Mucosa of stomach (tissue), 1 donor: ENCODE measurements at regions not wholly inside any gene's neighbourhood (a gene's known extent, or its start where the extent isn't known, plus 50 kb on each side); places are given as distances from the start of the nearest gene placed in this dataset.
"Not testable (repeated sequence)": the region's sequence is repeated elsewhere in the genome, so short reads cannot be mapped to it uniquely, and the experiment has no call there.

ENCODE experiments used
- H3K27me3 ChIP-seq: one replicate; pipeline ENCODE4 v1.7.0; 2013; ENCODE audit warnings: mild to moderate bottlenecking, low read length; ENCODE audit not compliant: control insufficient read depth, insufficient read depth
- H3K36me3 ChIP-seq: one replicate; pipeline ENCODE4 v1.7.0; 2013; ENCODE audit warnings: low read length; ENCODE audit not compliant: control insufficient read depth, insufficient read depth
- H3K4me1 ChIP-seq: one replicate; pipeline ENCODE4 v1.7.0; 2013; ENCODE audit warnings: mild to moderate bottlenecking, low read length; ENCODE audit not compliant: control insufficient read depth, insufficient read depth
- H3K4me3 ChIP-seq: one replicate; pipeline ENCODE4 v1.7.0; 2013; ENCODE audit warnings: low read length
- H3K9ac ChIP-seq: one replicate; pipeline ENCODE4 v1.7.0; 2013; ENCODE audit warnings: mild to moderate bottlenecking, low read length, moderate library complexity
- H3K9me3 ChIP-seq: one replicate; pipeline ENCODE4 v1.7.0; 2013; ENCODE audit warnings: mild to moderate bottlenecking, low read length, moderate library complexity; ENCODE audit not compliant: control insufficient read depth
- donor health status: Pancreatic carcinoma.

GRCh38 chr13:108070925-108071324 lies 144.4 kb downstream of the LIG4 start:
- H3K4me3 ChIP-seq, result no peak overlapping the region
- no peaks in the 10 kb centered on the region for H3K36me3 ChIP-seq
- peaks cover 5% of the 10 kb centered on the region for H3K4me1 ChIP-seq
- no peaks in the 10 kb centered on the region for H3K9me3 ChIP-seq
- no peaks in the 10 kb centered on the region for H3K27me3 ChIP-seq
- no peak overlapping the region for H3K9ac ChIP-seq

GRCh38 chr13:108070491-108070890 lies 144.8 kb downstream of the LIG4 start:
- H3K9me3 ChIP-seq, result no peaks in the 10 kb centered on the region
- H3K4me1 ChIP-seq, result peaks cover 5% of the 10 kb centered on the region
- H3K4me3 ChIP-seq, result no peak overlapping the region
- no peaks in the 10 kb centered on the region for H3K27me3 ChIP-seq
- H3K36me3 ChIP-seq, result no peaks in the 10 kb centered on the region
- H3K9ac ChIP-seq, result no peak overlapping the region

GRCh38 chr13:108069521-108070210 lies 145.7 kb downstream of the LIG4 start:
- H3K9ac ChIP-seq, result no peak overlapping the region
- no peaks in the 10 kb centered on the region for H3K9me3 ChIP-seq
- H3K4me1 ChIP-seq, result peaks cover 5% of the 10 kb centered on the region
- no peaks in the 10 kb centered on the region for H3K36me3 ChIP-seq
- no peaks in the 10 kb centered on the region for H3K27me3 ChIP-seq
- no peak overlapping the region for H3K4me3 ChIP-seq

GRCh38 chr13:108064372-108064771 lies 151.0 kb downstream of the LIG4 start:
- not testable (repeated sequence) for H3K4me3 ChIP-seq, H3K4me1 ChIP-seq, H3K36me3 ChIP-seq, H3K9ac ChIP-seq, H3K9me3 ChIP-seq, H3K27me3 ChIP-seq

GRCh38 chr13:108060111-108060510 lies 155.2 kb downstream of the LIG4 start:
- H3K4me1 ChIP-seq, result no peaks in the 10 kb centered on the region
- H3K9me3 ChIP-seq, result no peaks in the 10 kb centered on the region
- no peaks in the 10 kb centered on the region for H3K36me3 ChIP-seq
- H3K27me3 ChIP-seq, result no peaks in the 10 kb centered on the region
- no peak overlapping the region for H3K4me3 ChIP-seq
- H3K9ac ChIP-seq, result no peak overlapping the region

GRCh38 chr13:108056278-108056677 lies 159.1 kb downstream of the LIG4 start:
- Histone ChIP-seq H3K9me3 (no peaks in the 10 kb centered on the region), H3K36me3 (no peaks in the 10 kb centered on the region), H3K4me3 (no peak overlapping the region), H3K27me3 (no peaks in the 10 kb centered on the region), H3K4me1 (no peaks in the 10 kb centered on the region), H3K9ac (no peak overlapping the region)

GRCh38 chr13:108049211-108049610 lies 166.1 kb downstream of the LIG4 start:
- Histone ChIP-seq H3K9me3 (no peaks in the 10 kb centered on the region), H3K27me3 (no peaks in the 10 kb centered on the region), H3K4me1 (no peaks in the 10 kb centered on the region), H3K4me3 (no peak overlapping the region), H3K36me3 (no peaks in the 10 kb centered on the region), H3K9ac (no peak overlapping the region)

- no peaks in the 10 kb centered on the region for H3K4me1 ChIP-seq
- H3K9ac ChIP-seq, result no peak overlapping the region
- no peaks in the 10 kb centered on the region for H3K36me3 ChIP-seq
- H3K4me3 ChIP-seq, result no peak overlapping the region
- no peaks in the 10 kb centered on the region for H3K9me3 ChIP-seq
- H3K27me3 ChIP-seq, result no peaks in the 10 kb centered on the region
These were observed 170.4 kb downstream of the LIG4 start for GRCh38 chr13:108044954-108045353.

- not testable (repeated sequence) for H3K9ac ChIP-seq, H3K36me3 ChIP-seq, H3K4me1 ChIP-seq, H3K4me3 ChIP-seq, H3K9me3 ChIP-seq, H3K27me3 ChIP-seq
These were observed 172.5 kb downstream of the LIG4 start for GRCh38 chr13:108042866-108043265.

- H3K27me3 ChIP-seq, result no peaks in the 10 kb centered on the region
- no peaks in the 10 kb centered on the region for H3K36me3 ChIP-seq
- H3K4me1 ChIP-seq, result peaks cover 17% of the 10 kb centered on the region
- H3K4me3 ChIP-seq, result no peak overlapping the region
- H3K9me3 ChIP-seq, result no peaks in the 10 kb centered on the region
- H3K9ac ChIP-seq, result no peak overlapping the region
These were observed 178.0 kb downstream of the LIG4 start for GRCh38 chr13:108037348-108037747.

GRCh38 chr13:108036411-108036932 lies 178.9 kb downstream of the LIG4 start:
- H3K9me3 ChIP-seq, result no peaks in the 10 kb centered on the region
- no peak overlapping the region for H3K4me3 ChIP-seq
- H3K4me1 ChIP-seq, result peaks cover 17% of the 10 kb centered on the region
- H3K27me3 ChIP-seq, result no peaks in the 10 kb centered on the region
- no peaks in the 10 kb centered on the region for H3K36me3 ChIP-seq
- no peak overlapping the region for H3K9ac ChIP-seq

GRCh38 chr13:108034909-108035410 lies 180.4 kb downstream of the LIG4 start:
- no peak overlapping the region for H3K9ac ChIP-seq
- no peaks in the 10 kb centered on the region for H3K36me3 ChIP-seq
- no peaks in the 10 kb centered on the region for H3K27me3 ChIP-seq
- H3K9me3 ChIP-seq, result no peaks in the 10 kb centered on the region
- H3K4me3 ChIP-seq, result no peak overlapping the region
- H3K4me1 ChIP-seq, result peaks cover 17% of the 10 kb centered on the region
